ENCODE measurements at regions not wholly inside any gene's neighbourhood (a gene's known extent, or its start where the extent isn't known, plus 50 kb on each side); places are given as distances from the start of the nearest gene placed in this dataset.

- dilution Hi-C loops (cut with MboI; ENCODE audit: extremely low pct_ligation_motif_present, low sequenced_read_pairs), result no loop called here
- Histone ChIP-seq H3K9me3 (replicated peaks; ENCODE audit: control insufficient read depth, insufficient read depth, low read length) (no peaks in the 10 kb centered on the region), H3K36me3 (ENCODE audit: control insufficient read depth in 2 of 2, extremely low read depth in 1 of 2, insufficient read depth in 2 of 2, low read length in 2 of 2) (no peaks in the 10 kb centered on the region), H3K27ac (ENCODE audit: insufficient read depth, low read depth, low read length) (no peak overlapping the region), H2AFZ (ENCODE audit: low read depth, low read length) (no peak overlapping the region), H3K9ac (replicated peaks; ENCODE audit: extremely low read depth, insufficient read depth, low read length) (no peak overlapping the region), H4K20me1 (replicated peaks; ENCODE audit: control insufficient read depth, extremely low read depth, insufficient read depth, low read length) (no peaks in the 10 kb centered on the region), H3K4me3 (replicated peaks in 1 of 3; ENCODE audit: insufficient read depth in 1 of 3, low read depth in 1 of 3, low read length in 3 of 3) (no peak overlapping the region), H3K27me3 (ENCODE audit: control insufficient read depth in 2 of 2, insufficient read depth in 2 of 2, low read length in 2 of 2) (no peaks in the 10 kb centered on the region), H3K79me2 (ENCODE audit: control insufficient read depth, insufficient read depth, low read length) (no peaks in the 10 kb centered on the region), H3K9me1 (replicated peaks; ENCODE audit: control insufficient read depth, extremely low read depth, insufficient read depth, low read length) (no peaks in the 10 kb centered on the region), H3K4me2 (ENCODE audit: insufficient read depth, low read length) (no peak overlapping the region), H3K4me1 (ENCODE audit: control insufficient read depth, extremely low read depth, insufficient read depth, low read length) (no peaks in the 10 kb centered on the region)
- intact Hi-C loops (cut with micrococcal nuclease), result loop anchor here (1.0 kb wide), 1 partner anchor 127 kb away; no protein-coding TSS in a partner anchor
- no peak for TF ChIP-seq FOS (IDR thresholded peaks at IDR 0.05; ENCODE audit: borderline replicate concordance, insufficient read depth, low read length)
- no peak for TF ChIP-seq JUN (IDR thresholded peaks at IDR 0.05; ENCODE audit: borderline replicate concordance, insufficient read depth, insufficient read length, low read depth)
- no peak for TF ChIP-seq MAX (IDR thresholded peaks at IDR 0.05; ENCODE audit: insufficient read depth, insufficient read length)
- no peak for TF ChIP-seq MYC (IDR thresholded peaks at IDR 0.05; ENCODE audit: low read depth, low read length)
- TF ChIP-seq POLR2A (IDR thresholded peaks at IDR 0.05; ENCODE audit: low read depth, low read length), result no peak
- no peak for TF ChIP-seq GATA2 (IDR thresholded peaks at IDR 0.05; ENCODE audit: insufficient read depth, insufficient read length, low read depth, low read length)
- TF ChIP-seq POLR2AphosphoS5 (IDR thresholded peaks at IDR 0.05; ENCODE audit: insufficient read depth, low read depth, low read length), result no peak
- no peak for TF ChIP-seq EZH2 (IDR thresholded peaks at IDR 0.05; ENCODE audit: borderline replicate concordance, low read depth, low read length, severe bottlenecking)
- TF ChIP-seq CTCF (IDR thresholded peaks at IDR 0.05; ENCODE audit: extremely low read depth in 1 of 2, insufficient read depth in 1 of 2, low read depth in 1 of 2, low read length in 2 of 2), result no peak
- no peak for FAIRE-seq
- CTCF ChIA-PET, result interaction anchor here (0.8 to 2.6 kb wide), 6 partner anchors 8 to 127 kb away, joined by 3 to 10 read pairs (median 4); no protein-coding TSS in a partner anchor
- no TSS peak for BruUV-seq (replicated peaks)
- DNase-seq (ENCODE audit: low read depth, low spot score), result no peak
- POLR2A ChIA-PET, result no interaction called here
These were observed 70.1 kb downstream of the PJA1 start for GRCh38 chrX:69094977-69095669.

All from endothelial cell of umbilical vein (primary cell).